ENCODE measurements at regions not wholly inside any gene's neighbourhood (a gene's known extent, or its start where the extent isn't known, plus 50 kb on each side); places are given as distances from the start of the nearest gene placed in this dataset.
"Not testable (repeated sequence)": the region's sequence is repeated elsewhere in the genome, so short reads cannot be mapped to it uniquely, and the experiment has no call there.

DNA sequence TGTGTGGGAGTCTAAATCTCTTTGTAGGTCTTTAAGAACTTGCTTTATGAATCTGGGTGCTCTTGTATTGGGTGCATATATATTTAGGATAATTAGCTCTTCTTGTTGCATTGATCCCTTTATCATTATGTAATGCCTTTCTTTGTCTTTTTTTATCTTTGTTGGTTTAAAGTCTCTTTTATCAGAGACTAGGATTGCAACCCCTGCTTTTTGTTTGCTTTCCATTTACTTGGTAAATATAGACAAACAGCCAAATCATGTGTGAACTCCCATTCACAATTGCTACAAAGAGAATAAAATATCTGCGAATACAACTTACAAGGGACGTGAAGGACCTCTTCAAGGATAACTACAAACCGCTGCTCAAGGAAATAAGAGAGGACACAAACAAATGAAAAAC lies 198.2 kb upstream of the APCDD1 start:
- not testable (repeated sequence) for DNase-seq

DNA sequence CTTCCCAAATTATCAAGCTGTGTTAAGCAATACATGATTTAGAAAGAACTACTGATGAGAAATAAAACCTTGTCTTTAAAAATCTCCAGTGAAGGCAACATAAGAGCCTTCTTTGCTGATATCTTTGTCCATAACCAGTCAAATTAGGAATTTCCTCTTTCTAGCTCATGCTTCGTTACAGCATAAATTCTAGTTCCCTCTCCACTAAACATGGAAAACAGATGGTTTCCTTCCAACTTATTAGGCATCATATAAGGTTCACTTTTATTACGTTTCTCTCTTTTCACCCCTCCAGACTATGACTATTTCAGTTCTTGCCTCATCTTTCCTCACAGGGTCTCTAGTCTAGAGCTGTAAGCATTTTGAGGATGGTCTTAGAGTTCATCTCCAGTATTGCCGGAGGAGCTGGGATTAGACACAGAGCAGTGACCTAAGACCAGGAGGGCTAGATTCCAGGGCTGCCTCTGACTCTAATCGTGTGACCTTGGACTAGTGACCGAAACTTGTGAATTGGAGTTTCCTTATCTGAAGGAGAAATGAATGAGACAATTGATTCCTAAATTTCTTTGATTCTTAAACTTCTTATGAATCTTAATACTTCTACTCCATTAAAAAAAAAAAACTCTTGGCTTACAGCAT lies 195.5 kb upstream of the APCDD1 start:
- DNase-seq: no peak

DNA sequence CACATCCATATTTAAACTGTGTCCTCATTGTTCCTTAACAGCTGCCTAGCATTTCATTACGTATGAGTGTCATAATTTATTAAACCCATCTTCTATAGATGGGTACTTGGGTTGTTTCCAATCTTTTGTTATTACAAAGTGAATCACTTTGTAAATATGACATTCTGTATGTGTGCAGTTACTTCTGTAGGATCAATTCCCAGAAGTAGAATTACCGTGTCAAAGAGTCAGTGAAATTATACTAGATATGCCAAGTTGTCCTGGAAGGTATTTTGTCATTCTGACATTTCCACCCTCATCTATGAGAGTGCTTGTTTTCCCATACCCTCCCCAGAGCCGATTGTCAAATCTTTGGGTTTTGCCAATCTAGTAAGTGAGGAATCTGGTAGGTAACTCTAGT lies 194.5 kb upstream of the APCDD1 start:
- DNase-seq: no peak

- no peak for DNase-seq
These were observed 192.8 kb upstream of the APCDD1 start for GRCh38 chr18:10261344-10262276.

- no peak for DNase-seq
These were observed 191.9 kb upstream of the APCDD1 start for GRCh38 chr18:10262566-10262965.

DNA sequence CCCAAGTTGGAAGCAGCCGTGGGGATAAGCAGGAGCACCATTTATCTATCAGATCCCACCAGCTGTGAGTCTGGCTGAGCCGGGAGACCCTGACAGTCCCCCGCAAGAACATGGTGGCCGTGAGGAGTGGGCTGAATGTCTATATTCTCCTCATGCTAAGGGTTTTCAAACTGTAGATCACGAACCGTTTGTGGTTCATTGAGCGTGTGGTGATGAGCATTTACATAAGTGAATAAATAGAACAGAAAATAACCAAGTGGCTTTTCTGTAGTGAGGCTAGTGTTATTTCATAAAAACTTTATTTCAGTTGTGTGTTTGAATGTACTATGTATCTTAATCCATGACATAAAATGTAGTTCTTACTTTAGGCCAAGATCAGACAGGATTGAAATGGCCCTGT lies 190.2 kb upstream of the APCDD1 start:
- DNase-seq: no peak

DNA sequence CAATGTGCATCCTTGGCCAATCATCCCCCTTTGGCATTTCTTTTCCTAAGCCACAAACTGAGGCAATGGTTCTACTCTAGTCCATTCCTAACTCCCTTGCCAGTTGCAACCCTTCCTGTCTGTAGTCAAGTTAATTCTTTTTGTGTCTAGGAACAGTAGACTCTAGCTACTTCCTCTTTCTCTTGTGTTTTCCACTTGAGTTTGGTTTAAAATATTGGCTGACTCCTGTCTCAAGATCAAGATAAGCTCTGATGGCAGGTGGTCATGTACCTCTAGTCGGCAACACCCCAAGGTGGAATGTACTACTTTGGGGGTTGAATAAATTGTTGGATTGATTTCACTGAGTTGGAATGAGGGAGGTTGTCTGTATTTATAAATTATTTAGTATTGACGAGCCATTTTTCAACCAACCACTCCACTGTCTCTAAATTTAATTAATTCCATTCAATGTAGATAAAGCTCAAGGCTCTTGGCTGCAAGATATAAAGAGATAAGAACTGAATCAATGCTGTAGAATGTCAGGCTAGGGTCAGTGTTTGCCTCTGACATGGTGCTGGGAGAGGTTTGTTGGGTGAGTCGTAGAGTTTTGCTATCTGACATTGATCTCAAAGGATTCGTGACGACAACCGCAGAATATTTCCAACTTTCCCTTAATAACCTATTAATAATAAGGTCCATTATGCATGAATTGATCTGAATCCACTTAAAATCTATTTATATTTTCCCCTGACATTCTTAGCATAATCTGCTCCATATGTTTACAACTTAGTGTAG lies 188.7 kb upstream of the APCDD1 start:
- DNase-seq: no peak

- DNase-seq: no peak
These were observed 188.2 kb upstream of the APCDD1 start for GRCh38 chr18:10266334-10266590.

- DNase-seq: no peak
These were observed 185.2 kb upstream of the APCDD1 start for GRCh38 chr18:10269261-10269660.

DNA sequence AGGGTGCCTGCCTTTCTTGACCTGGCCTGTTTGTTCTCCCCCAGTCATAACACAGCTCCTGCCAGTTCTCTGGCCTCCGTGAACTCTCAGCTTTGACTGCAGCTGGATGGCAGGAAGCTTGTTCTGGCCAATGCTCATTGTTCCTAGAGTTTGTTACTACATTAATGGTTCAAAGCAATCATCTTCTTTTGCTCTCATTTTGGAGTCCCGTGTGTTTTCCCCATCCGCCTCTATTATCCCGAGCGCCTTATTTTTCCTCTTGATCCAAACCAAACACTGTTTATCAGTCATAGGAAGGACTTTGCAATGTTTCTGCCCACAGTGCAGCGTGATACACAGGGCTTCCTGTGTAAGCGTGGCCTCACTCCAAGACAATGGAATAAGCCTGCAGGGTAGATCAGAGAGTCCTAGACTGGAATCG lies 184.3 kb upstream of the APCDD1 start:
- DNase-seq: no peak

GRCh38 chr18:10271481-10271880 lies 183.0 kb upstream of the APCDD1 start:
- DNase-seq: no peak

DNA sequence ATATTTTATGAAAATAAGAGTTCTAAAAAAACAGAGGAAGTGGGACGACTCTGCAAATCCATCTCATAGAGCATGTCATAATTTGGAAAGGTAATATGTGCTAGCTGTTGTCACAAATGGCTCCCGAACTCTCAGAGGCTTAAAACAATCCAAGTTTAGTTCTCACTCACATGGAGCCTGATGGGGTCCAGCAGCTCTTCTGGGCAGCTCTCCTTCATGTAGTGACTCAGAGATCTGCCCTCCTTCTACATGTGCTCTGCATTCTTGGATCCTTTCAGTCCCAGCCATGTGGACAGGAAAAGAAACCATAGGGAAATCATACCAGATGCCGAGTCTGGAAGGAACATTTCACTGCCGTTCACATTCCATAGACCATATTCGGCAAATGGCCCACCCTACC lies 180.1 kb upstream of the APCDD1 start:
- DNase-seq: no peak

- DNase-seq: no peak
These were observed 178.9 kb upstream of the APCDD1 start for GRCh38 chr18:10275486-10275885.

DNA sequence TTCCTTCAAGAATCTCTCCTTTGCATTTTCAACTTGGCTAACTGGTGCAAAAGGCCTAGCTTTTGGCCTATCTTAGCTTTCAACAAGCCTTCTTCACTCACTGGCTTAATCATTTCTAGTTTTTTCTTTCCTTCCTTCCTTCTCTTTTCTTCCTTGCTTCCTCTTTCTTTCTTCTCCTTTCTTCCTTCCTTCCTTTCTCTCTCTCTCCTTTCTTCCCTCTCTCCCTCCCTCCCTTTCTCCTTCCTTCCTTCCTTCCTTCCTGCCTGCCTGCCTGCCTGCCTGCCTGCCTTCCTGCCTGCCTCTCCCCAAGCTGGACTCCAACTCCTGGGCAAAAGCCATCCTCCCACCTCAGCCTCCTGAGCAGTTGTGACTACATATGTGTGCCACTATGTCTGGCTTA lies 176.2 kb upstream of the APCDD1 start:
- no peak for DNase-seq

DNA sequence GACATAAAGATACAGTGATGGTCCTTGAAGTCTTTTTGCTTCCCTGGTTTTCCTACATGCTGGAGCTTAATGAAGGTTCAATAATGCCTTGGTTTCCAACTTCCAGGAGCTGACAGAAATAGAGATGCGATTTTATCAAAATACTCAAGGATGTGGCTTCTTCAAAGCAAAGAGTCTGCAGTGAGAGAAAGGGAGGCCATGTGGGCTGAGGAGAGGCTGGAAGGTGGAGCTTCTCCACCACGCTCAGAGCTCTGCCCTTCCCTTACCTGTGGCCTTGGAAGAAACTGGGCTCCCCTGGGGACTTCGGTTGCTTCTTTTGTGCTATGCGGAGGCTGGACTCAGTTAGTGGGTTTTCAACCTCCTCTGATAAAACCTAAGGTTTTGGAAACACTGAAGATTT lies 175.0 kb upstream of the APCDD1 start:
- DNase-seq: no peak

DNA sequence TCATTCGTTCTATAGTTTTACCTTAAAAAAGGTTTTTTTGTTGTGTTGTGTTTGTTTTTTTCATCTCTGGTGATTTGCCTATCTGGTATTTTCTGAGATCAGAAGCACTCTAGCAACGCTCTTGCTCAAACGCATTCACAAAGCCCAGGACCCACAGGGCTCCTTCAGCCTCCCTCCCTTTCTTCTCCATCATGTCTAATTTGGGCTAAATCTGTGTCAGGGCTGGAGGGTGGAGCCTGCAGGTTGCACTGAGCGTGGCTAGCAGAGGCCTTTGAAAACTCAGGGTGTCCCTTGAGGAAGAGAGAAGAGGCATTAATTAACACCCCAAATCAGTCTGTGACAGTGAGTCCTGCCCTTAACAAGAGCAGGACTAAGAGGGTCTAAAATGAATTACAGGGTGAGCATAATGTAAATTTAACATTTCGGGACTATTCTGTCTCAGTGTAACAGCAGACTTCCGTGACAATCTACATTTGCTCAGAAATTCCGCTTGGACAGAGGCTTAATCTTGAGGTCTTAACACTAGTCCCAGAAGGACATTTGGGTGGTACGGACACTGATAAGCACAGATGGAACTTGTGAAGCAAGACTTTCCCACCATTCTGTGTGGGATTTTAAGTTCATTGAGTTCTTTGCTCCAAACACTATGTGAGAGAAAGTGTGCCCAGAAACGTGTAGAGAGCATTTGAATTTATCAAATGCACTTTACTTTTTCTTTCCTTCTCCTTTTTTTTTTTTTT lies 174.4 kb upstream of the APCDD1 start:
- no peak for DNase-seq

GRCh38 chr18:10284540-10285282 lies 169.7 kb upstream of the APCDD1 start:
- no peak for DNase-seq

DNA sequence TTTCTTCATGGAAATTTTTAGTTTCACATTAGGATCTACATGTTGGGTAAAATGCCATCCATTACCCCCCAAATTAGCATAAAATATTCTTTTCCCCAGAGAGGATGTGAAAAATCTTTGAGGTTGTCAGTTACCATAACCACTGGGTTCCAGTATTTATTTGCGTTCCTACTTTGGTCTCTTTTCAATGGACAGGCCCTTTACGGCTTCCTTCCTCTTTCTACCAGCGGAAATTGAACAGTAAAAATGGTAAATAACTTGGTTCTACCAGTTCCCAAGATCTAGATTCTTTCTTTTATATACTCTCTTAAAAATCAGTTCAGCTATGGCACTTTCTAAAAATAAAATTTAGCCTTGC lies 169.2 kb upstream of the APCDD1 start:
- DNase-seq: no peak

DNA sequence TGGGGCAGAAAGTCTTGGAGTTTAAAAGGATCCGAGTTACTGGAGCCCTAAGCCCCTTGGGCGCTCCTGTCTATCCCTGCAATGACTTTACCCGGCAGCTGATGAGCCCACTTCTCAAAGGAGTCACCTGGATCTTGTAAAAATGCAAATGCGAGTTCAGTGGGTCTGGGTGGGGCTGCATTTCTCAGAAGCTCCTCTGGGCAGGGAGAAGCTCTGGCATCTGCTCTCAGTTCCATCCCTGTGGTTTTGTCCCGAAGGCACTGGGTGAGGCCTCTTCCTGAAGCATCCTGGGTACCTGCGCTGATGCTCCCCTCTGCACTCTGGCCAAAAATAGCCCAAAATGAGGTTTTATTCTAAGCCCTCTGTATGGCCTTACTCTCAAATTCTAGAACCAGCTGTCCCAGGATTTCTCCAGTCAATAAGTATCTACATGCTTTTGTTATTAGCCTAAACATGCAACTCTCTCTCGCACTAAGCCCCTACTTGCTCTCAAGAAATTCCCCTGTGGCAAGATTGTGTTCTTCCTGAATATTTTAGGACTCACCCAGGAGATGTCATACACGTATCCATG lies 167.8 kb upstream of the APCDD1 start:
- DNase-seq: no peak

GRCh38 chr18:10289251-10289650 lies 165.2 kb upstream of the APCDD1 start:
- DNase-seq: no peak

GRCh38 chr18:10289951-10290637 lies 164.3 kb upstream of the APCDD1 start:
- no peak for DNase-seq

Data from NCI-H187 (cell line).